SU-DHL-6 (cell line): ENCODE measurements at regions not wholly inside any gene's neighbourhood (a gene's known extent, or its start where the extent isn't known, plus 50 kb on each side); places are given as distances from the start of the nearest gene placed in this dataset.

Experiments
- CTCF ChIP-seq: fragments of 200-600 bp; sonication (generic); IDR thresholded peaks from one replicate; pipeline ENCODE4 v1.5.1; 2017; ENCODE audit warnings: antibody characterized with exemption, mild to moderate bottlenecking, low read length, moderate library complexity; ENCODE audit not compliant: insufficient read depth, poor library complexity, severe bottlenecking
- EZH2phosphoT487 ChIP-seq: fragments of 200-600 bp; sonication (generic), shearing (Covaris generic); conservative IDR thresholded peaks from 2 replicates; pipeline ENCODE4 v1.6.1; 2018; ENCODE audit warnings: mild to moderate bottlenecking, antibody characterized with exemption, low read length, moderate library complexity, mixed read lengths

GRCh38 chr3:106333911-106334618 is 465.3 kb upstream of the CBLB start:
- TF ChIP-seq CTCF (no peak), EZH2phosphoT487 (no peak)
